HG02623 (cell line): ENCODE measurements at regions not wholly inside any gene's neighbourhood (a gene's known extent, or its start where the extent isn't known, plus 50 kb on each side); places are given as distances from the start of the nearest gene placed in this dataset.
"Not testable (repeated sequence)": the region's sequence is repeated elsewhere in the genome, so short reads cannot be mapped to it uniquely, and the experiment has no call there.

Experiments
- ATAC-seq: cut with Tn5 transposase; IDR thresholded peaks from one replicate; pipeline ENCODE4 v1.9.1; 2021; ENCODE audit warnings: moderate library complexity; ENCODE audit not compliant: unreplicated experiment

DNA sequence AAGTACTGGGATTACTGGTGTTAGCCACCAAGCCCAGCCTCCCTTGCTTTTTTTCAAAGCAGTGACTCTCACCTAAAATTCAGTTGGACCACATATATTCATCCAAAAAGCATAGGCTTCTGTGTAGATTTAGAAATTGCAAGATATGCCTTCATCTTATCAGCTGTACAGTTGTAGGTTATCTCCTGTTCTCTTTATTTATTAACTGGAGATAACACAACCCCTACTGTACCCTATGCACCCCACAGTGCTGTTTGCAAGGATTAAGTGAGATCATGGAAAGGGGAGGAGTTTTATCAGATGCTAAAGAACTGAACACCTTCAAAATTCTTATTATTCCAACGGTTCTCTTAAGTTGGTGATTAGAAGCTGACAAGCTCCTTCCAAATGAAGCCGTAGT, 164.4 kb upstream of the JARID2 start:
- ATAC-seq: no peak

DNA sequence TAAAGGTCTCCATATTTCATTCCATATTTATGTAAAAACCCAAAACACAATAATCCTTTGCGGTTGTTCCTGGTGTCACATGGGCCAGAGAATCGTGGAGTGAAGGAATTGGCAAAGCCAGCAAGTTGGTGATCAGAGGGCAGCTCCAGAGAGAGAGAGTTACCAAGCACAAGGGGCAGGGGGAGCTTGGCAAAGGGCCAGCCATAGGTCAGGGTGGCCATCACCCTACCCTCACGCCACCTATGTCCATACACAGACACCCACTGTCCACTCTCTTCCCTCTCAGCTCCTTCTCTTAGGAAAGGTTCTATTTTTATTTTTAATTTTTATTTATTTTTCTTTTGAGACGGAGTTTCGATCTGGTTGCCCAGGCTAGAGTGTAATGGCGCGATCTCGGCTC, 163.2 kb upstream of the JARID2 start:
- no peak for ATAC-seq

DNA sequence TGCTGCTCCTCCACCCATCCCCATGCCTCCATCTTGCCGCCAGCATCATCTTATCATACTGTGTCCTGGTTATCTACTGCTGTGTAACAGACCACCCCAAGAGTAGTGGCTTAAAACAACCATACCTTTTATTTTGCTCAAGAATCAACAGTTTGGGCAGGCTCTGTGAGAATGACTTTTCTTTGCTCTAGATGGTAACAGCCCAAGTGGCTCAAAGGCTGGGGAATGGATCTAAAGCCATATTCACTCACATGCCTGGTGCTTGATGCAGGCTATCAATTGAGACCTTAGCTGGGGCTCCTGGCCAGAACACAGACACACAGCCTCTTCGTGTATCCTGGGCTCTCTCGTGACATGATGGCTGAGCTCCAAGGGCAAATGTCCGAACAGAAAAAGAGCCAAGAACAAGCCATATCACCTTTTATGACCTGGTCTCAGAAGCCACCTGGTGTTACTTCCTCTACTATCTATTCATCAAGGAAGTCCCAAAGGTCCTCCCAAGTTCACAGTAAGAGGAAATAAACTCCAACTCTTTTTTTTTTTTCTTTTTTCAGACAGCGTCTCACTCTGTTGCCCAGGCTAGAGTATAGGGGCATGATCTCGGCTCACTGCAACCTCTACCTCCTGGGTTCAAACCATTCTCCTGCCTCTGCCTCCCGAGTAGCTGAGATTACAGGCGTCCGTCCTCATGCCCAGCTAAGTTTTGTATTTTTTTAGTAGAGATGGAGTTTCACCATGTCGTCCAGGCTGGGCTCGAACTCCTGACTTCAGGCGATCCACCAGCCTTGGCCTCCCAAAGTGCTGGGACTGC, 159.3 kb upstream of the JARID2 start:
- no peak for ATAC-seq

DNA sequence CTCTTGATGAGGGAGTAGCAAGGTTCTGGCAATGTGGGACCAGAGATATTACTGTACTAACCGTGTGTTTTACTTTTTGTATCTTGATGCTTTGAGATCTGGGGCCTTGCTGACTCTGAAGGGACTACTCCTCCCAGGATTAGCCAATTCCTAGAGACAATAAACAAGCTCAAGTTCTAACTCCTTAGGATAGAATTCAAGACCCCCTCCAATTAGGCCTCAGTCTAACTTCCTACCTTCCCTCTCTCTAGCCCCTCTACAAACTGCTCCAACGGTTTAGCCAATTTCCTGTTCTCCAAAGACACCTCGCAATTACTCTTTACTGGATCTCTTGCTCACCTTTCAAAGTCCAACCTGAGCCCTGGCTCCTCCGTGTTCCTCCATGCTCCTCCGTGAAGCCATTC, 158.7 kb upstream of the JARID2 start:
- ATAC-seq: no peak

DNA sequence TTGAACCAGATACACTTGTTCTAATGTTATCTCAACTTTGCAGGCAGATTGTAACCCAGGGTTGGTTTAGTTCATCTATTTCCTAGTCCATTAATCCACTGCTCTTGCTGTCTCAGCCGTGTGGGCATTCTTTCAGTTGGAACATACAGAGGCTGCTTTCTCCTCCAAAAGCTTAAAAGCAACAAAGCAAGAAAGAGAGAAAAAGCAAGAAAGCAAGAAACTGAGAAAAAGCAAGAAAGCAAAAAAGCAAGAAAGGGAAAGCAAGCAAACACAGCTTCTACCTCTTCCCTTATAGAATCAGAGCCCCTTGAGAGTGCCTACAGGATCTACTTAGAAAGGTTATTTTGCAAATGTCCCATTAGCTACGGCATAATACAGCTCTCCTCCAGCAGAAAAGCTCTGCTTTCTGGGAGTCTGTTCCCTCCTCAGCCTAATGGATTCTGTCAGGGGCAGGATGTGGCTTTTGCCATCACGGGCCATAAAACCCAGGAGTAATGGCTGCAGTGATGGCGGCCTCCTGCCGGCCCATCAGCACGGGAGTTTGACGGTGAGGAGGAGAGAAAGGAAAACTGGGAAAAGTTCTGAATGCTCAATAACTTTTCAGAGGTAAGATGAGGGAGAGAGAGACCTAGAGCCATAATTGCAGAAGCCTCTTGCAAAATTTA, 156.8 kb upstream of the JARID2 start:
- ATAC-seq: no peak

DNA sequence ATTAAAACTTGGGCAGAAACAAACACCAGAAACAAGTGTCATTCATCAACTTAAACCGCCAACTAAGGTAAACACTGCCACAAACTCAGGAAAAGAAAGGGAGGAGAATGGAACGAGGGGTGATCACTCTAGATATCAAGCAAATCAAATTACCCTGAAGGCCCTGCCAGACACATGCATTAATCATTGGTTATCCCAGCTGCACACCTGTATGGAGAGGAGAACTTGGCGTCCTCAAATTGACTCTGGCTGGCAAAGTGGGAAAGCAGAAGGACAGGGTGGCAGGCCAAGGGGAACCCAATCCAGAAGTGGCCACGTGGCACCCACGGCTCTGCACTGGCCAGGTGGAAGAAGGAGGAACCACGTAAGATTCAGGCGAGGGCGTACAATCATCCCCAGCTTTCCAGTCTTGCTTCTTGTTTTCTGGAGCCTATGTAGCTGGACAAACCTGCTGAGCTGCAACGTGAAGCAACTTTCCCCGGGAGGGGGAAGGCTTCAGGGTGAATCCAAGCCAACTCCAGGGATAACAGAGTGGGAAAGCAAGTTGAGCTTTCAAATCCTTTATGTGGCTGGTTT, 156.2 kb upstream of the JARID2 start:
- ATAC-seq: no peak

DNA sequence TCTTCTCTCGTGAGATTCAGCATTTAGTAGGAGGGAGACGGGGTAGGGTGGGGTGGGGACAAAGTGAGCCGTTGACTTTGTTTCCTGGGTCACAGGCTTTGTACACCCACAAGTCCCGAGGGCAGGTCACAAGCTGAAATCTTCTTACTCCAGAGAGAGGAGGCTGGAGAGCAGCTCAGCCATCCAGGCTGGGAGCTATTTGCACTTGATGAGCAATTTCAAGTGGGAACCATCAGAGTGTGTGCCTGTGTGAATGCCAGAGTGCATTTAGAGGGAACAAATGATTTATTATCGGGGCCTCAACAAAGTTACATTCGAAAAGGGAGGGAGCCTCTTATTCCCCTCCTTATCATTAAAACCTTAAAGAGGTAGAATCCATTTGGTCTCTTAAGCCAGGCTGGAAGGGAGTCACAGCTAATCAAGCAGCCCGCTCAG, 155.7 kb upstream of the JARID2 start:
- ATAC-seq: no peak

DNA sequence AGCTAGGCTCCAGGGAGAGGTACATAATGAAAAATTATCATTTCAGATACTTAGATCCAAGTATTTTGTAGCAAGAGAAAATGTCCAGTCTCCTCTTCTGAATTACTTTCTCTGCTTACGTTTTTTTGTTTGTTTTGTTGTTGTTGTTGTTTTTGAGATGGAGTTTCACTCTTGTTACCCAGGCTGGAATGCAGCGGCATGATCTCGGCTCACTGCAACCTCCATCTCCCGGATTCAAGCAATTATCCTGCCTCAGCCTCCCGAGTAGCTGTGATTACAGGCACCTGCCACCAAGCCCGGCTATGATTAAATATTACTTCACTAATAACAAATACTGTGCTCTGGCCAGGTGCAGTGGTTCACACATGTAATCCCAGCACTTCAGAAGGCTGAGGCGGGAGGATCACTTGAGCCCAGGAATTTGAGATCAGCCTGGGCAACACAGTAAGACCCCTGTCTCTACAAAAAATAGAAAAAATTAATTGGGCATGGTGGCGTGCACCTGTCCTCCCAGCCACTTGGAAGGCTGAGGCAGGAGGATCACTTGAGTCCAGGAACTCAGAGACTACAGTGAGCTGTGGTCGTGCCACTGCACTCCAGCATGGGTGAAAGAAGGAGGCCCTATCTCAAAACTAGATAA, 155.0 kb upstream of the JARID2 start:
- no peak for ATAC-seq

DNA sequence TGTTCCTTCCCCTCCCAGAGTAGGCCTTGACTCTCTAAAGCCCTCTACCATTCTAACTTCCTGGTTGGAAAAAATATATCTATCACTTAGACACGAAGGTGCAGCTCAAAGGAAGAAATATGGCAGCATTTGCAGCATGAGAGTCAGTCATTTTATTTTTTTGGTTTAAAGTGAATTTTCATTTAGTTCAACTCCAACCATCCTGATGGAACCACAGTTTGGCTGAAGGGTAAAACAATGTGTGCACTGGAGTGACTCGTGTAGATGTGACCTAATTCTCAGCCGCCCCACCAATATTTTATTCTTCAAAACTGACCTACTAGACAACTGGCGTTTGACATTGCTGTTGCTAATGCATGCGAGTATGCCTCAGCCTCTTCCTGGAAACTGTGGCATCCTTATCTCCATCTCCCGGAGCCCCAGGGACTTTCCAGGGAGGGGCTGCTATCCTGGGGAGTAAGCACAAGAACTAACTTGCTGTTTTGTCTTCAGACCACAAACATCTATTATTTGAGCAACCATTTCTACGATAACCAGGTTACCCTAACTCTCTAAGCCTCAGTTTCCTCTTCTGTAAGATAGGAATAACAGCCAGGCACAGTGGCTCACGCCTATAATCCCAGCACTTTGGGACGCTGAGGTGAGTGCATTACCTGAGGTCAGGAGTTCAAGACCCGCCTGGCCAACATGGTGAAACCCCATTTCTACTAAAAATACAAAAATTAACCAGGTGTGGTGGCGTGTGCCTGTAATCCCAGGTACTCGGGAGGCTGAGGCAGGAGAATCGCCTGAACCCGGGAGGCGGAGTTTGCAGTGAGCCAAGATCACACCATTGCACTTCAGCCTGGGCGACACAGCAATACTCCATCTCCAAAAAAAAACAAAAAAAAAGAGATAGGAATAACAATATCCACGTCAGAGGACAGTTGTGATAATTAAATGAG, 148.7 kb upstream of the JARID2 start:
- no peak for ATAC-seq

DNA sequence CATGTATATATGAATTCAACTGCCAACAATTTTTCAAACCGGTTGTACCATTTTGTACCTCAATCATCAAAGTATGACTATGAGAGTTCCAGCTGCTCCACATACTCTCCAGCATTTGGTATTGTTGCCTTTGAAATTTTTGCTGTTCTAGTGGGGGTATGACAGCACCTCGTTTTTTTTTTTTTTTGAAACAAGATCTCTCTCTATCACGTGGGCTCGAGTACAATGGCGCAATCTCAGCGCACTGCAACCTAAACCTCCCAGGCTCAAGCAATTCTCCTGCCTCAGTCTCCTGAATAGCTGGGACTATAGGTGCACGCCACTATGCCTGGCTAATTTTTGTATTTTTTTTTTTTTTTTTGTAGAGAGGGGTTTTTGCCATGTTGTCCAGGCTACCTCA, 144.7 kb upstream of the JARID2 start:
- no peak for ATAC-seq

DNA sequence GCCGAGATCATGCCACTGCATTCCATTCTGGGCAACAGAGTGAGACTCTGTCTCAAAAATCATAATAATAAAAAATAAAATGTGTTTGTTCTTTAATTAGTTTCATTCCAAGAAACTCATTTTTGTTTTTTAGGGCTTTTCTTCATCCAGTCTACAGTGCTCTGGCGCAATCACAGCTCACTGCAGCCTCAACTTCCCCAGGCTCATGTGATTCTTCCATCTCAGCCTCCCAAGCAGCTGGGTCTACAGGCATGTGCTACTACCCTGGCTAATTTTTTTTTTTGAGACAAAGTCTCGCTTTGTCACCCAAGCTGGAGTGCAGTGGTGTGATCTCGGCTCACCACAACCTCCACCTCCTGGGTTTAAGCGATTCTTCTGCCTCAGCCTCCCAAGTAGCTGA, 143.6 kb upstream of the JARID2 start:
- no peak for ATAC-seq

DNA sequence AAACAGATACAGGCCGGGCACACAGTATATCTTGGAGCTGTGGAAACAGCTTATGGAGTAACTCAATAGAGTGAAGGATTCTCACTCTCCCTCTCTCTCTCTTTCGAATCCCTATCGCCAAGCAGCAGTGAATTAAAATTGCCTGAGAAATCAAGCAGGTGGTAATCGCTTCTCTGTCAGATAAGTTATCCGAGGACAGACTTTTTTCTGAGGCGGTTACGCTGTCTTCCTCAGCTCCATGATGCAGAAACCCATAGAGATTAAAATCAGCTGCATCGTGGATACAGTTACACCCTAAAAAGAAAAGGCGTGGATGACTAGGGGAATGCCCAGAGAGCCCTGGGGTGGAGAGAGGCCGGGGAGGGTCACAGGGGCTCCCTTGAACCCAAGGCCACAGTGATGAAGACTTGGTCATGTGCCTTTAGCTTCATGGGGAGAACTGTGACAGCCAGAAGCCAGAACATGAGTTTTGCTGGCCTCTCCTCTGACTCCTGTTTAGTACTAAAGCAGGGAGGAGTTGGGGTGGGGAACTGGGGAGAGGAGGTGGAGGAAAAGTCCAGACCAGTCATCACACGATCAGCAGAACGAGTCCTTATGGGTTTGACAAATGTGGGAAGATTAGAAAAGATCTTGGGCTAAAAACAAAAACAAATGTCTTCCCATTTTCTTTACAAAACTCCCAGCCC, 138.8 kb upstream of the JARID2 start:
- ATAC-seq: no peak

DNA sequence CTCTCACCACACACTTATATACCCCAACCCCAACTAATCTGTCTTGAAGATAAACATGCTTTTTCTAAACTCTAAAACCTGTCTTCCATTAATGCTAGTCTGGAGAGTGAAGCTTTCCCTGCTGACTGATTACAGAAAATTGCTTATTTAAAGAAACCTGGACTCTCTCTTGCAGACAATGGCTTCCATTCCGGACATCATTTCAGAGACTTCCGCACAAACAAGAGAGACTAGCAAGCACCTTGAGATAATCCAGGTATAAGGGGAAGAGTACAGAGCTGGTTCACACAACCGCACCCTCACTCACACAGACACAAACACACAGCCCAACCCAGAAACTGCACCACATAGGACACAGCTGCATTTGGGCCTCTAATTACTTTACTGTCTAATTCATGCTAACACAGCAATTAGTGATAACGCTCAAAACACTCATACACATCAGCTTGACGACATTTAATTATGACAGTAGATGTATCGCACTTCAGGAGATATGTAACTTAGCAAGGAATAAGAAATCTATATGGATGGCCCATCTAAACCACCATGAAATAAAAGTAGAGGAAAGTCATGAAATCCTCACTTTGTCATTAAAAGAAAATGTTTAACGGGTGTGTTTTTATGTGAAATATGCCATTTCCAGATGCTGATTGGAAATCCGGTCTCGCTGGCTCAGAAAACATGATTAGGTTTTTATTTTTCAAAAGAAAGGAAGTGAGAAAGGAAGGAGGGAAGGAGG, 138.1 kb upstream of the JARID2 start:
- no peak for ATAC-seq

DNA sequence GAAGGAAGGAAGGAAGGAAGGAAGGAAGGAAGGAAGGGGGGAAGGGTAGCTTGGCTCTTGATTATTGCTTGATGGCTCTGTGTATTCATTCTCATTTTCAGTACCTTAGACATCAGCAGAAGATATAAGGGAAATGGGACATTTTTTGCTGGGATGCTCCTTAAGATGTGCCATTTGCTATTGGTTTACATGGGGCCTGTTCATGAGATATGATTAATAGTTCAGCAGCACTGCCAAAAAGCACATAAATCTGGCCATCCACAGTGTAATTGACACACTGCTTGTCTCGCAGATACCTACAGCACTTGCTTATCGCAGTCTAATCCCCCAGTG, 137.5 kb upstream of the JARID2 start:
- ATAC-seq: no peak

DNA sequence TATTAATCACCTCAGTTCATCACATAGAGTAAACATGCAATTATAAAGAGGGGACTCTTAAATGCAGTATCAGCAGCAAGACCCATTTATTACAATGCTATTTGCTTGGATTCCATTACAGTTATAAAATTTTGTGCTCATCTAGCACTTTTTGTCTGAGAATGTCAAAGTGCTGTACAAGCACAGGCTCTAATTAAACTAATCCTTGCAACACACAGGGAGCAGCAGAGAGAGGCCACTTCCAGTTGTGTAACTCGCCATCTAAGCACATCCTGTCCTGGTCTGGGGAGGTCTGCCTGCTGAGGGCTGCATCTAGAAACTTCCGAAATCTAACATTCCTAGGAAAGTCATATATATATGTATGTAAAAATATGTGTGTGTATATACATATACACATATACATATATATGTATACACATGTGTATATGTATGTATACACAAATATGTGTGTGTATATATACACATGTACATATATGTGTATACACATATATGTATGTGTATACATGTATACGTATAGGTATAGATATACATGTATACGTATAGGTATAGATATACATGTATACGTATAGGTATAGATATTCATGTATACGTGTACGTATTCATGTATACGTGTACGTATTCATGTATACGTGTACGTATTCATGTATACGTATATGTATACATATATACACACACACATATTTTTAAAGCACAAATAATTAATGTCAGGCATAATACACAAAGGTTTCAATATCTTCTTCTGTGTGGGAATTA, 136.4 kb upstream of the JARID2 start:
- no peak for ATAC-seq

DNA sequence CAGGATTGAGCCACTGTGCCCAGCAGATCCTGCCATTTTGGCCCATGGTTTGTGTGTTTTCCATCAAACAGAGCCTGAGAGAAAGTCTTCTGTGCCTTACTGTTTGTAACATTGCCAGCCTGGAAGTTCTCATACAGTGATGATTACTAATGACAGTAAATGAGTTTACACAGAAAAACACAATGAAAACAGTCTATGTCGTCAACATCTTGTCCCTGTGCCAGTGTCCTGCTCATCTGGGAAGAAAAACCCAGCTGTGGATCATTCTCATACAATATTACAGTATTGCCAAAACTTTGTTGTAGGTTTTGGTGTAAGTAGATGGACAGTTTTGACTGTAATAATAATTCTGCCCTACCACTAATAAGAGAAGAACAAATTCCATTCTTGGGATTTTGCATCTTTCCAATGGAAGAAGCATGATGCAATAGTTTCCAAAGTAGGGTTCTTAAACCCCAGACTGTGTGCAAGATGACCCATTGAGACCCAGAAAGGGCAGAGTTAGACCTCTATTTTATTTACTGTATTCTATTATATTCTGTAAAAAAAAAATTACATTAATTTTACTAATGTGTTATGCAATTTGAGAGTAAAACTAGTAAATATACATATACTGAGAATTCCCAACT, 135.0 kb upstream of the JARID2 start:
- no peak for ATAC-seq

DNA sequence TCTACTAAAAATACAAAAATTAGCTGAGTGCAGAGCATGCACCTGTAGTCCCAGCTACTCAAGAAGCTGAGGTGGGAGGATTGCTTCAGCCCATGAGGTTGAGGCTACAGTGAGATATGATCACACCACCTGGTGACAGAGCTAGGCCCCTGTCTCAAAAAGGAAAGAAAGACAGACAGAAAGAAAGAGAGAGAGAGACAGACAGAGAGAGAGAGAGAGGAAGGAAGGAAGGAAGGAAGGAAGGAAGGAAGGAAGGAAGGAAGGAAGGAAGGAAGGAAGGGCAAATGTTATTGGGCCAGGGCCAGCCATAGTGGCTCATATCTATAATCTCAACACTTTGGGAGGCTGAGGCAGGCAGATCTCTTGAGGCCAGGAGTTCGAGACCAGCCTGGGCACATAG, 134.3 kb upstream of the JARID2 start:
- ATAC-seq: not testable (repeated sequence)

DNA sequence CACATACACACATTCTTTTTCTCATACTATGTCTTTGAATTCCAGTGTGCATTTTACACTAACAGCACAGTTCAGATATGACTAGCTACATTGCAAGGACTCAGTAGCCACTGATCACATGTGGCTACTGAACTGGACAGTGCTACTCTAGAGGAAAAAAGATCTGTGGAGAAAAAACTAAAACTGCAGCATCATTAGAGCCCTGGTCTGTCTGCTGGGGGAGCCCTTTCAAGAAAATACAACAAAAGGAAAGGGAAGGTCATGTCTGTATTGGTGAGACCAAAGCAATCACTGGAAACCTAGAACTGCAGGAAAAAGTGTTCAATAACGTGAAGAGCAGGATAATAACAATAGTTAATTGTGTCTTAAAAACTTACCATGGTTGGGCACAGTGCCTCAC, 132.3 kb upstream of the JARID2 start:
- no peak for ATAC-seq
